Transverse colon (tissue), 4 donors: ENCODE measurements at regions not wholly inside any gene's neighbourhood (a gene's known extent, or its start where the extent isn't known, plus 50 kb on each side); places are given as distances from the start of the nearest gene placed in this dataset.

Experiments used
- CTCF ChIP-seq, 5 experiments: fragments of 200-600 bp in 3 of 5; fragments of 450-650 bp in 2 of 5; sonication (generic) in 3 of 5; IDR thresholded peaks; 1 replicate in 2 of 5; 2 replicates in 3 of 5; pipeline ENCODE4 v1.5.1; 2016 to 2017; ENCODE audit warnings: antibody characterized with exemption in 5 of 5, inconsistent platforms in 3 of 5, mild to moderate bottlenecking in 2 of 5, moderate library complexity in 1 of 5
- EP300 ChIP-seq: sonication (generic); formaldehyde crosslinking; IDR thresholded peaks from one replicate; pipeline ENCODE4 v1.6.1; 2017; ENCODE audit warnings: antibody characterized with exemption, low read depth
- POLR2A ChIP-seq: fragments of 450-650 bp; IDR thresholded peaks from one replicate; pipeline ENCODE4 v1.6.1; 2016; ENCODE audit warnings: antibody characterized with exemption, mild to moderate bottlenecking, moderate library complexity
- POLR2AphosphoS5 ChIP-seq, 3 donors: sonication (generic); formaldehyde crosslinking; IDR thresholded peaks; one replicate each; pipeline ENCODE4 v1.6.1; 2016; ENCODE audit warnings: antibody characterized with exemption in 3 of 3

- no peak for TF ChIP-seq CTCF (IDR thresholded peaks at IDR 0.05)
- no peak for TF ChIP-seq POLR2AphosphoS5 (IDR thresholded peaks at IDR 0.05)
- TF ChIP-seq POLR2A: no peak
- TF ChIP-seq EP300: no peak
Observed at GRCh38 chr5:105371169-105371568, 1808.6 kb upstream of the NUDT12 start.
